WTC11 (cell line): ENCODE measurements at regions not wholly inside any gene's neighbourhood (a gene's known extent, or its start where the extent isn't known, plus 50 kb on each side); places are given as distances from the start of the nearest gene placed in this dataset.

Experiments
- ATAC-seq: fragments of 200-7000 bp; cut with Tn5 transposase; 2 replicates; pipeline ENCODE4 v1.10.0; 2021; ENCODE audit warnings: mild to moderate bottlenecking, moderate library complexity
- CTCF ChIA-PET: fragments of 300-600 bp; sonication (Branson Sonifier 250); formaldehyde crosslinking; loops from one replicate; lab custom pipeline; 2021; ENCODE audit warnings: antibody characterized with exemption; lab: Charles Lee
- POLR2A ChIA-PET: fragments of 350-600 bp; sonication (Branson Sonifier 250); formaldehyde crosslinking; loops from one replicate; lab custom pipeline; 2021; ENCODE audit warnings: antibody characterized with exemption; lab: Charles Lee
- DNase-seq: peaks from one replicate; pipeline ENCODE4 v3.0.0; 2021; ENCODE audit warnings: low spot score
- H3K27ac Mint-ChIP-seq: 2 replicates; pipeline ENCODE4 v1.8.0; 2021; ENCODE audit warnings: mixed read lengths
- H3K27me3 Mint-ChIP-seq: 2 replicates; pipeline ENCODE4 v1.8.0; 2021; ENCODE audit warnings: low read depth, mild to moderate bottlenecking, moderate library complexity, mixed read lengths
- H3K36me3 Mint-ChIP-seq: 2 replicates; pipeline ENCODE4 v1.8.0; 2021; ENCODE audit warnings: mixed read lengths
- H3K4me1 Mint-ChIP-seq: 2 replicates; pipeline ENCODE4 v1.8.0; 2022; ENCODE audit warnings: mixed read lengths
- H3K4me3 Mint-ChIP-seq: 2 replicates; pipeline ENCODE4 v1.8.0; 2021; ENCODE audit warnings: mild to moderate bottlenecking, moderate library complexity, mixed read lengths
- H3K9me3 Mint-ChIP-seq: 2 replicates; pipeline ENCODE4 v1.8.0; 2021; ENCODE audit warnings: mixed read lengths
- ATF6 ChIP-seq: sonication (generic); formaldehyde crosslinking; IDR thresholded peaks from 2 replicates; pipeline ENCODE4 v1.8.1; 2023; ENCODE audit warnings: mild to moderate bottlenecking, missing genetic modification reagents
- CREM ChIP-seq: sonication (generic); formaldehyde crosslinking; IDR thresholded peaks from 2 replicates; pipeline ENCODE4 v1.8.1; 2022; ENCODE audit warnings: mild to moderate bottlenecking, missing genetic modification reagents, moderate library complexity
- E2F5 ChIP-seq: sonication (generic); formaldehyde crosslinking; IDR thresholded peaks from 2 replicates; pipeline ENCODE4 v1.8.1; 2022; ENCODE audit warnings: mild to moderate bottlenecking, moderate library complexity, missing genetic modification reagents
- EMX1 ChIP-seq: fragments of 250-450 bp; sonication (Bioruptor Pico); IDR thresholded peaks from 2 replicates; pipeline ENCODE4 v1.8.0; 2021; ENCODE audit warnings: mild to moderate bottlenecking
- GABPB1 ChIP-seq: sonication (generic); formaldehyde crosslinking; IDR thresholded peaks from 2 replicates; pipeline ENCODE4 v1.8.1; 2023; ENCODE audit warnings: mild to moderate bottlenecking, missing genetic modification reagents
- NFATC4 ChIP-seq: fragments of 250-450 bp; sonication (Bioruptor Pico); IDR thresholded peaks from 2 replicates; pipeline ENCODE4 v1.9.0; 2021; ENCODE audit warnings: mild to moderate bottlenecking
- NFYB ChIP-seq: sonication (generic); formaldehyde crosslinking; conservative IDR thresholded peaks from 2 replicates; pipeline ENCODE4 v1.8.0; 2022; ENCODE audit warnings: low read depth, missing genetic modification reagents
- NR2C2 ChIP-seq: sonication (generic); formaldehyde crosslinking; IDR thresholded peaks from 2 replicates; pipeline ENCODE4 v1.8.0; 2022; ENCODE audit warnings: mild to moderate bottlenecking, missing genetic modification reagents
- RELA ChIP-seq: sonication (generic); formaldehyde crosslinking; IDR thresholded peaks from 2 replicates; pipeline ENCODE4 v1.8.1; 2022; ENCODE audit warnings: missing genetic modification reagents, mild to moderate bottlenecking, borderline replicate concordance
- SMAD4 ChIP-seq: sonication (generic); formaldehyde crosslinking; IDR thresholded peaks from 2 replicates; pipeline ENCODE4 v1.8.0; 2022; ENCODE audit warnings: mild to moderate bottlenecking, missing genetic modification reagents
- TEAD1 ChIP-seq: sonication (generic); formaldehyde crosslinking; IDR thresholded peaks from 2 replicates; pipeline ENCODE4 v1.8.0; 2022; ENCODE audit warnings: mild to moderate bottlenecking, missing genetic modification reagents
- ZNF263 ChIP-seq: sonication (generic); formaldehyde crosslinking; IDR thresholded peaks from 2 replicates; pipeline ENCODE4 v1.8.1; 2022; ENCODE audit warnings: low read depth, mild to moderate bottlenecking, moderate library complexity, missing genetic modification reagents
- TF ChIP-seq, protein P1 (sequence below): sonication (generic); formaldehyde crosslinking; IDR thresholded peaks from 2 replicates; pipeline ENCODE4 v1.8.1; 2023; ENCODE audit warnings: mild to moderate bottlenecking, missing genetic modification reagents, borderline replicate concordance
- TF ChIP-seq, protein P2 (sequence below): sonication (generic); formaldehyde crosslinking; IDR thresholded peaks from 2 replicates; pipeline ENCODE4 v1.8.0; 2022; ENCODE audit warnings: mild to moderate bottlenecking, missing genetic modification reagents
- TF ChIP-seq, protein P3 (sequence below): fragments of 250-450 bp; sonication (Bioruptor Pico); IDR thresholded peaks from 2 replicates; pipeline ENCODE4 v1.9.0; 2021; ENCODE audit warnings: mild to moderate bottlenecking, borderline replicate concordance
- TF ChIP-seq, protein P4 (sequence below): sonication (generic); formaldehyde crosslinking; conservative IDR thresholded peaks from 2 replicates; pipeline ENCODE4 v1.8.1; 2022; ENCODE audit warnings: mild to moderate bottlenecking, missing genetic modification reagents

- ATAC-seq (no peak), DNase-seq (no peak)
- CTCF ChIA-PET: no interaction called here
- peaks cover 7% of the 10 kb centered on the region; the same call in 1 of the 2 replicates for H3K4me1 Mint-ChIP-seq
- POLR2A ChIA-PET: no interaction called here
- H3K27me3 Mint-ChIP-seq: no peaks in the 10 kb centered on the region
- no peak for TF ChIP-seq TEAD1 (CRISPR knock-in tag)
- TF ChIP-seq GABPB1: no peak
- no peak for TF ChIP-seq NR2C2 (CRISPR knock-in tag)
- TF ChIP-seq, protein P1, sequence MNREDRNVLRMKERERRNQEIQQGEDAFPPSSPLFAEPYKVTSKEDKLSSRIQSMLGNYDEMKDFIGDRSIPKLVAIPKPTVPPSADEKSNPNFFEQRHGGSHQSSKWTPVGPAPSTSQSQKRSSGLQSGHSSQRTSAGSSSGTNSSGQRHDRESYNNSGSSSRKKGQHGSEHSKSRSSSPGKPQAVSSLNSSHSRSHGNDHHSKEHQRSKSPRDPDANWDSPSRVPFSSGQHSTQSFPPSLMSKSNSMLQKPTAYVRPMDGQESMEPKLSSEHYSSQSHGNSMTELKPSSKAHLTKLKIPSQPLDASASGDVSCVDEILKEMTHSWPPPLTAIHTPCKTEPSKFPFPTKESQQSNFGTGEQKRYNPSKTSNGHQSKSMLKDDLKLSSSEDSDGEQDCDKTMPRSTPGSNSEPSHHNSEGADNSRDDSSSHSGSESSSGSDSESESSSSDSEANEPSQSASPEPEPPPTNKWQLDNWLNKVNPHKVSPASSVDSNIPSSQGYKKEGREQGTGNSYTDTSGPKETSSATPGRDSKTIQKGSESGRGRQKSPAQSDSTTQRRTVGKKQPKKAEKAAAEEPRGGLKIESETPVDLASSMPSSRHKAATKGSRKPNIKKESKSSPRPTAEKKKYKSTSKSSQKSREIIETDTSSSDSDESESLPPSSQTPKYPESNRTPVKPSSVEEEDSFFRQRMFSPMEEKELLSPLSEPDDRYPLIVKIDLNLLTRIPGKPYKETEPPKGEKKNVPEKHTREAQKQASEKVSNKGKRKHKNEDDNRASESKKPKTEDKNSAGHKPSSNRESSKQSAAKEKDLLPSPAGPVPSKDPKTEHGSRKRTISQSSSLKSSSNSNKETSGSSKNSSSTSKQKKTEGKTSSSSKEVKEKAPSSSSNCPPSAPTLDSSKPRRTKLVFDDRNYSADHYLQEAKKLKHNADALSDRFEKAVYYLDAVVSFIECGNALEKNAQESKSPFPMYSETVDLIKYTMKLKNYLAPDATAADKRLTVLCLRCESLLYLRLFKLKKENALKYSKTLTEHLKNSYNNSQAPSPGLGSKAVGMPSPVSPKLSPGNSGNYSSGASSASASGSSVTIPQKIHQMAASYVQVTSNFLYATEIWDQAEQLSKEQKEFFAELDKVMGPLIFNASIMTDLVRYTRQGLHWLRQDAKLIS (CRISPR knock-in tag): no peak
- TF ChIP-seq SMAD4: no peak
- no peak for TF ChIP-seq CREM (CRISPR knock-in tag)
- TF ChIP-seq, protein P2, sequence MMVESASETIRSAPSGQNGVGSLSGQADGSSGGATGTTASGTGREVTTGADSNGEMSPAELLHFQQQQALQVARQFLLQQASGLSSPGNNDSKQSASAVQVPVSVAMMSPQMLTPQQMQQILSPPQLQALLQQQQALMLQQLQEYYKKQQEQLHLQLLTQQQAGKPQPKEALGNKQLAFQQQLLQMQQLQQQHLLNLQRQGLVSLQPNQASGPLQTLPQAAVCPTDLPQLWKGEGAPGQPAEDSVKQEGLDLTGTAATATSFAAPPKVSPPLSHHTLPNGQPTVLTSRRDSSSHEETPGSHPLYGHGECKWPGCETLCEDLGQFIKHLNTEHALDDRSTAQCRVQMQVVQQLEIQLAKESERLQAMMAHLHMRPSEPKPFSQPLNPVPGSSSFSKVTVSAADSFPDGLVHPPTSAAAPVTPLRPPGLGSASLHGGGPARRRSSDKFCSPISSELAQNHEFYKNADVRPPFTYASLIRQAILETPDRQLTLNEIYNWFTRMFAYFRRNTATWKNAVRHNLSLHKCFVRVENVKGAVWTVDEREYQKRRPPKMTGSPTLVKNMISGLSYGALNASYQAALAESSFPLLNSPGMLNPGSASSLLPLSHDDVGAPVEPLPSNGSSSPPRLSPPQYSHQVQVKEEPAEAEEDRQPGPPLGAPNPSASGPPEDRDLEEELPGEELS (CRISPR knock-in tag): no peak
- TF ChIP-seq ATF6 (CRISPR knock-in tag): no peak
- TF ChIP-seq, protein P3, sequence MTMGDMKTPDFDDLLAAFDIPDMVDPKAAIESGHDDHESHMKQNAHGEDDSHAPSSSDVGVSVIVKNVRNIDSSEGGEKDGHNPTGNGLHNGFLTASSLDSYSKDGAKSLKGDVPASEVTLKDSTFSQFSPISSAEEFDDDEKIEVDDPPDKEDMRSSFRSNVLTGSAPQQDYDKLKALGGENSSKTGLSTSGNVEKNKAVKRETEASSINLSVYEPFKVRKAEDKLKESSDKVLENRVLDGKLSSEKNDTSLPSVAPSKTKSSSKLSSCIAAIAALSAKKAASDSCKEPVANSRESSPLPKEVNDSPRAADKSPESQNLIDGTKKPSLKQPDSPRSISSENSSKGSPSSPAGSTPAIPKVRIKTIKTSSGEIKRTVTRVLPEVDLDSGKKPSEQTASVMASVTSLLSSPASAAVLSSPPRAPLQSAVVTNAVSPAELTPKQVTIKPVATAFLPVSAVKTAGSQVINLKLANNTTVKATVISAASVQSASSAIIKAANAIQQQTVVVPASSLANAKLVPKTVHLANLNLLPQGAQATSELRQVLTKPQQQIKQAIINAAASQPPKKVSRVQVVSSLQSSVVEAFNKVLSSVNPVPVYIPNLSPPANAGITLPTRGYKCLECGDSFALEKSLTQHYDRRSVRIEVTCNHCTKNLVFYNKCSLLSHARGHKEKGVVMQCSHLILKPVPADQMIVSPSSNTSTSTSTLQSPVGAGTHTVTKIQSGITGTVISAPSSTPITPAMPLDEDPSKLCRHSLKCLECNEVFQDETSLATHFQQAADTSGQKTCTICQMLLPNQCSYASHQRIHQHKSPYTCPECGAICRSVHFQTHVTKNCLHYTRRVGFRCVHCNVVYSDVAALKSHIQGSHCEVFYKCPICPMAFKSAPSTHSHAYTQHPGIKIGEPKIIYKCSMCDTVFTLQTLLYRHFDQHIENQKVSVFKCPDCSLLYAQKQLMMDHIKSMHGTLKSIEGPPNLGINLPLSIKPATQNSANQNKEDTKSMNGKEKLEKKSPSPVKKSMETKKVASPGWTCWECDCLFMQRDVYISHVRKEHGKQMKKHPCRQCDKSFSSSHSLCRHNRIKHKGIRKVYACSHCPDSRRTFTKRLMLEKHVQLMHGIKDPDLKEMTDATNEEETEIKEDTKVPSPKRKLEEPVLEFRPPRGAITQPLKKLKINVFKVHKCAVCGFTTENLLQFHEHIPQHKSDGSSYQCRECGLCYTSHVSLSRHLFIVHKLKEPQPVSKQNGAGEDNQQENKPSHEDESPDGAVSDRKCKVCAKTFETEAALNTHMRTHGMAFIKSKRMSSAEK (CRISPR knock-in tag): no peak
- TF ChIP-seq EMX1 (CRISPR knock-in tag): no peak
- TF ChIP-seq RELA: no peak
- no peak for TF ChIP-seq NFYB (CRISPR knock-in tag)
- TF ChIP-seq NFATC4: no peak
- TF ChIP-seq, protein P4, sequence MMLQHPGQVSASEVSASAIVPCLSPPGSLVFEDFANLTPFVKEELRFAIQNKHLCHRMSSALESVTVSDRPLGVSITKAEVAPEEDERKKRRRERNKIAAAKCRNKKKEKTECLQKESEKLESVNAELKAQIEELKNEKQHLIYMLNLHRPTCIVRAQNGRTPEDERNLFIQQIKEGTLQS (CRISPR knock-in tag): no peak
- no peak for TF ChIP-seq ZNF263 (CRISPR knock-in tag)
- no peak for TF ChIP-seq E2F5 (CRISPR knock-in tag)
- H3K36me3 Mint-ChIP-seq: no peaks in the 10 kb centered on the region
- H3K27ac Mint-ChIP-seq: peak overlapping the region; percentile 33; the same call in 1 of the 2 replicates
- H3K4me3 Mint-ChIP-seq: no peak overlapping the region
- H3K9me3 Mint-ChIP-seq: peaks cover 11% of the 10 kb centered on the region
These were observed 315.8 kb upstream of the POM121L12 start for GRCh38 chr7:52719677-52720076.
